ENCODE measurements at regions not wholly inside any gene's neighbourhood (a gene's known extent, or its start where the extent isn't known, plus 50 kb on each side); places are given as distances from the start of the nearest gene placed in this dataset. TPM values are rescaled to one million over a fixed set of nuclear protein-coding genes. Genes with fewer than 3 reads are reported as not detected.

Small RNA genes lying in the stretch of these regions (microRNA-seq; reads per million reads assigned to microRNA genes)
- gene MIR4291 (ENCODE audit: unreplicated experiment): not detected

Measured in osteocyte (in vitro differentiated cells).